Vagina (tissue), 2 donors: ENCODE measurements at regions not wholly inside any gene's neighbourhood (a gene's known extent, or its start where the extent isn't known, plus 50 kb on each side); places are given as distances from the start of the nearest gene placed in this dataset.

Experiments
- DNase-seq, 2 donors: peaks; one replicate each; pipeline ENCODE4 v3.0.0-alpha.2; 2017; ENCODE audit errors: extremely low spot score in 2 of 2
- H3K27ac ChIP-seq: fragments of 200-600 bp; sonication (generic); one replicate; pipeline ENCODE4 v1.5.1; 2019
- H3K27me3 ChIP-seq: fragments of 200-600 bp; sonication (generic); one replicate; pipeline ENCODE4 v1.5.1; 2019
- H3K36me3 ChIP-seq, 2 donors: fragments of 200-600 bp; sonication (generic); one replicate each; pipeline ENCODE4 v1.5.1; 2017 to 2019
- H3K4me1 ChIP-seq: fragments of 200-600 bp; sonication (generic); one replicate; pipeline ENCODE4 v1.5.1; 2019
- H3K4me3 ChIP-seq, 2 donors: fragments of 200-600 bp; sonication (generic); 1 replicate in 1 of 2; 2 replicates in 1 of 2; pipeline ENCODE4 v1.5.1; 2016 to 2019
- H3K9me3 ChIP-seq: fragments of 200-600 bp; sonication (generic); one replicate; pipeline ENCODE4 v1.5.1; 2019
- CTCF ChIP-seq, 3 experiments: fragments of 450-650 bp in 2 of 3; fragments of 200-600 bp in 1 of 3; sonication (generic) in 1 of 3; IDR thresholded peaks; one replicate each; pipeline ENCODE4 v1.5.1; 2017 to 2019; ENCODE audit warnings: antibody characterized with exemption in 3 of 3, mild to moderate bottlenecking in 2 of 3, moderate library complexity in 2 of 3
- POLR2A ChIP-seq, 2 donors: fragments of 450-650 bp; IDR thresholded peaks; one replicate each; pipeline ENCODE4 v1.6.1; 2017; ENCODE audit warnings: antibody characterized with exemption in 2 of 2, mild to moderate bottlenecking in 2 of 2, moderate library complexity in 2 of 2
- POLR2AphosphoS5 ChIP-seq, 2 donors: sonication (generic); formaldehyde crosslinking; IDR thresholded peaks; one replicate each; pipeline ENCODE4 v1.9.0; 2017; ENCODE audit warnings: antibody characterized with exemption in 2 of 2, mild to moderate bottlenecking in 2 of 2, low read depth in 1 of 2; ENCODE audit not compliant: insufficient read depth in 1 of 2
- intact Hi-C: fragments of 100-400 bp; cut with DNase I; formaldehyde crosslinking; loops from one replicate; pipeline ENCODE4 v1.15.1; 2023

GRCh38 chr12:73374360-73374759 is 1102.2 kb downstream of the TRHDE start:
- intact Hi-C loops, result no loop called here
- Histone ChIP-seq H3K27me3 (no peaks in the 10 kb centered on the region), H3K27ac (no peak overlapping the region), H3K9me3 (no peaks in the 10 kb centered on the region), H3K36me3 (no peaks in the 10 kb centered on the region), H3K4me3 (no peak overlapping the region), H3K4me1 (no peaks in the 10 kb centered on the region)
- TF ChIP-seq POLR2AphosphoS5 (IDR thresholded peaks at IDR 0.05; ENCODE audit: insufficient read depth in 1 of 2, low read depth in 1 of 2), result no peak
- TF ChIP-seq POLR2A (IDR thresholded peaks at IDR 0.05), result no peak
- no peak for TF ChIP-seq CTCF (IDR thresholded peaks at IDR 0.05)
- DNase-seq, result no peak

GRCh38 chr12:73383584-73384222 is 1111.5 kb downstream of the TRHDE start:
- Histone ChIP-seq H3K27ac (no peak overlapping the region), H3K9me3 (no peaks in the 10 kb centered on the region), H3K4me3 (no peak overlapping the region), H3K4me1 (no peaks in the 10 kb centered on the region), H3K27me3 (no peaks in the 10 kb centered on the region), H3K36me3 (no peaks in the 10 kb centered on the region)
- no peak for DNase-seq
- intact Hi-C loops, result no loop called here
- TF ChIP-seq POLR2A (IDR thresholded peaks at IDR 0.05) (no peak), CTCF (IDR thresholded peaks at IDR 0.05) (no peak), POLR2AphosphoS5 (IDR thresholded peaks at IDR 0.05; ENCODE audit: insufficient read depth in 1 of 2, low read depth in 1 of 2) (no peak)

- no peaks in the 10 kb centered on the region for H3K9me3 ChIP-seq
- no peak for TF ChIP-seq POLR2AphosphoS5 (IDR thresholded peaks at IDR 0.05; ENCODE audit: insufficient read depth in 1 of 2, low read depth in 1 of 2)
- TF ChIP-seq CTCF (IDR thresholded peaks at IDR 0.05), result no peak
- TF ChIP-seq POLR2A (IDR thresholded peaks at IDR 0.05), result no peak
- no peak overlapping the region for H3K4me3 ChIP-seq
- no peaks in the 10 kb centered on the region for H3K4me1 ChIP-seq
- no peak overlapping the region for H3K27ac ChIP-seq
- no peak for DNase-seq
- H3K36me3 ChIP-seq, result no peaks in the 10 kb centered on the region
- H3K27me3 ChIP-seq, result no peaks in the 10 kb centered on the region
- intact Hi-C loops, result no loop called here
Measured at GRCh38 chr12:73384592-73384991, 1112.4 kb downstream of the TRHDE start.

GRCh38 chr12:73390261-73390660 is 1118.1 kb downstream of the TRHDE start:
- intact Hi-C loops, result no loop called here
- TF ChIP-seq CTCF (IDR thresholded peaks at IDR 0.05), result no peak
- H3K27ac ChIP-seq, result no peak overlapping the region
- no peaks in the 10 kb centered on the region for H3K27me3 ChIP-seq
- no peaks in the 10 kb centered on the region for H3K4me1 ChIP-seq
- H3K4me3 ChIP-seq, result no peak overlapping the region
- no peaks in the 10 kb centered on the region for H3K36me3 ChIP-seq
- DNase-seq, result no peak
- H3K9me3 ChIP-seq, result no peaks in the 10 kb centered on the region

GRCh38 chr12:73413051-73413450 is 1124.6 kb upstream of the ATXN7L3B start:
- Histone ChIP-seq H3K4me1 (no peaks in the 10 kb centered on the region), H3K9me3 (no peaks in the 10 kb centered on the region), H3K36me3 (no peaks in the 10 kb centered on the region), H3K27me3 (no peaks in the 10 kb centered on the region), H3K27ac (no peak overlapping the region), H3K4me3 (no peak overlapping the region)
- no peak for DNase-seq
- intact Hi-C loops, result no loop called here
- TF ChIP-seq CTCF (IDR thresholded peaks at IDR 0.05) (no peak), POLR2AphosphoS5 (IDR thresholded peaks at IDR 0.05; ENCODE audit: insufficient read depth in 1 of 2, low read depth in 1 of 2) (no peak), POLR2A (IDR thresholded peaks at IDR 0.05) (no peak)
